GM19023 (cell line): ENCODE measurements at regions not wholly inside any gene's neighbourhood (a gene's known extent, or its start where the extent isn't known, plus 50 kb on each side); places are given as distances from the start of the nearest gene placed in this dataset.

Experiments used
- ATAC-seq: cut with Tn5 transposase; IDR thresholded peaks from one replicate; pipeline ENCODE4 v1.9.1; 2021; ENCODE audit warnings: mild to moderate bottlenecking, moderate library complexity; ENCODE audit not compliant: unreplicated experiment

DNA sequence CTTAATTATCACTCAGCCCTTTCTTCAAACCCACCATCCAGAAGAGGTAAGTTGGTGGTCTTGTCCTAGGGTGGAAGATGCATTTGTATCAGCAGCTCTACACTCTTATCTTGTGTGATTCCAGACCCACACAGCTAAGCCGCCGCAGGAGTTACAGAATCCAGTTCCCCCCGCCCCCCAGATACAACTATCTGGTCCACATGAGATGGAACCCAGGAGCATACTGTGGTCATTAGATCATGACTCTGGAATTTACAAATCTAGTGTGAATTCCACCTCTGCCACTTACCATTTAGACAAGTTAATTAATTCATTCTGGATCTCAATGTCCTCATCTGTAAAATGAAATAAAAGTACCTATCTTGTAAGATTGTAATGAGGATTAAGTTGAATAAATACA is 486.4 kb downstream of the BCL11A start:
- ATAC-seq: no peak

DNA sequence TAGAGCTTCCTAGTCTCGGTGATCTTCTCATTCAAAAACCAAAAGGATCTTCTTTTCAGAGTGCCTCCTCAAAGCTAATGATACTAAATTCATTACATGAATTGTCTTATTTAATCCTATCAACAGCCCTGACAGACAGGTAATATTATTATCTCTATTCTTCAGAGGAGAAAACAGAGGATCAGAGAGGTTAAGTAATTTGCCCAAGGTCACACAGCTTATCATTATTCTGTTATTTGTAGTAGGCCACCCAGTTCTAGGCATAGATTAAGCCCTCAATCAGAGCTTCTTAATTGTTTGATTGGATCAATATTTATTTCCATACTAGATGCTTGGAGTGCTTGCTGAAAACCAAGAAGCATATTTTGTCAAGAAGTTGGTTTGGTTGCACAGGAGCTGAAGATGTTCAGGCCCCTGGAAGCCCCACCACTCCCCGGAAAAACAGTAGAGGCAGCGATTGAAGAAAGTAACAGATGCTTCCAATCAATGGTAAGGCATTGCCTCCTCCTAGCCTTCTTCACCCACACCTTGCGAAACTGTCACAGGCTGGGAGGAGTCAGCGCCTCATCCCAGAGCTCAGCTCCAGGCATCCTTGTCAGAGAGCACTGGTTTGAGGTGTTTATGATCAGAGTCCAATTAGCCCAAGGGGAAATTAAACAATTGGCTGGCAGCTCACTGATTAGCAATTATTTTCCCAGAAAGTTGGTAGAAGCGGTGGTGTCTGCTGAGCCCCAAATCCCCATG is 487.2 kb downstream of the BCL11A start:
- ATAC-seq: no peak

DNA sequence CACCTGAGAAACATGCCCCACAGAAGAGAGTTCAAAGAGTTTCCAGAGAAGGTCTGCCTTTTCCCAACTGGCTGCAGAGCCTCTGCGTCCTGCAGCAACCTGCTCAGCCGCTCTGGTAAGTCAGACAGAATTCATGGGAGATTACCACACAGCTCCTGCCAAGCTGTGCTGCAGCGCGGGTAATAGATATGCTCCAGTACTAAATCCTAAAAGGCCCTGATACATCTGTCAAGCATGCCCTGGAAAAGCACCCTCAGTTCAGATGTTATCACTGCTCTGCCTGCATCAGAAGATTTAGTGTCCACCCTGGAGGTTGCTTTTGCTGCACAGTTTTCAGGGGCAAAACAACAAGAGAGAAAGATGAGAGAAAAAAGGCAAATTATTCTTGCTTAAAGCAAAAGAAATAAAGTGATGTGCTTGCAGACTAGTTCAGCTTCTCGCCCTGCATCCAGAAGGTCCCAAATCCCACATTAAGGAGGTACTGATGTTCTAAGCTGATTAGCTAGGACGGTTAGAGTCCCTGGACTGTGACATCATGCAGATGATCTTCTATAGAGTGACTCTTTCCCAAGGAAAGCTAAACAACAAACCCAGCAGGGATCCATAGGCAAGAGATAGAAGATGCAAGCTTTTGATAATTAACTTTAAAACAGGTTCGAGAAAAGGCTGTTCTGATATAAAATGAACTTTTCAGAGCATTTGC is 488.6 kb downstream of the BCL11A start:
- no peak for ATAC-seq

DNA sequence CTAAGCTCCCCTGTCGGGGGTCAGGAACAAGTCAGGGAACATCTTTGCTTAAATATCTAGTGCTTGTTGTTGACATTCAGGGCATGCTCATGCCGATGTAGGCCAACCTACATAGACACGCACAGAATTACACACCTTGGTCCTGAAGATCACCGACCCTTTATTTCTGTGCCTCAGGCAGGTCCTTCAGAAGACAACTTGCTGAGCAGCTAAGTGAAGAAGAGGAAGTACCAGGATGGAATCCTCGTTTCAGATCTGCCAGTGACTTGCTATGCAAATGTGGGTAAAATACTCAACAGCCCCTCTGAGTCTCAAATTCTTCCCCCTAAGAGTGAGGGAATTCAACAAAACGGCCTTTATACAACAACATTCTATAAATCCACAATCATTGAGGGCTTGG is 494.7 kb downstream of the BCL11A start:
- no peak for ATAC-seq

DNA sequence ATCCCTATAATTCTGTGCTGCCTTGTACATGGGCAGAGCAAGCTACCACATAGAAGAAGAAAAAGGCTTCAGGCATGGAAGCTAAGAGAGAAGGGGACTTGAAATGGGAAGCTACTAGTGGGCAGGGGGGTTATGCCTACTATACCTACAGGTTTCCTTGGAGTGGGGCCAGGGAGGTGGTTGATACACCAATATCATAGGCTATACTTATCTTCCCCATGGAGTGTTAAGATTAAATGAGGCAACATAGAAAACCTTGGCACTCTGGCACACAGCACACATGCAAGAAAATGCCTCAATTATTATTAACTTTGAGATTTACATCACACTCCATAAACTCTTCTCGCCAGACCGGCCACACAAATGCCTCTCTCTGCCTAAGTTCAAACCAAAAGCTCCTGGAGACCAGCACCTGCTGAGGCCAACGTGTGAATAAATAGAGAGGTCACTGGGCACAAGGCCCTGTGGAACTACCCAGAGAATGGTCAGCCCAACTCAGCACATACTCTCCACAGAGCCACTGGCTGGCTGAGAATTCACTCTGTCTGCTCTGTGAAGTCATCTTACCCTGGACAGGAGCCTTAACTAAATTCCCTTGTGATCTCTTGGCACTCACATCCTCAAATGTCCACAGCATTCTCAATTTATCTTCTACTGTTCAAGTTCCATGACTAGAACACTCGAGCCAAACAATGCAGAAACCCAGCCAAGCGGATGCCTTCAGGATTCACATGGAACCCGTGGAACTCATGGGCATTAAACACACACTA is 498.7 kb downstream of the BCL11A start:
- ATAC-seq: no peak

DNA sequence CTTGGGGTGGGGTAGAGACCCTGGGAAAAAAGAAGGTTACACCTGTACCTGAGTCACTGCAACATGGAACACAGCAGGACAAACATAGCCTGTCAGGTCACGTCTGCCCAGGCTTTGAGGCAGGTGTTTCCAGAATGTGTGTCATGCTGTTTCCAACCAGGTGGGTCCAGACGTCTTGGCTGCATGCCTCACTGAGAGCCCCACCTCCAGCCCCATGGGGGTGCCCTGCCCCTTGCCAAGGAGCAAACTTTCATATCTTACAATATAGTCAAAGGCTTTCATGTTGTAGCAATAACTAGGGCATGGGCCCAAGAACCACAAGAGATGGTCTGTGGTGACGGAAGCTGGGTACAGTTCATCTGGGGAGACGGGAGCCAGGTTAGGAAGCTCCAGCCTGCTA is 499.7 kb downstream of the BCL11A start:
- no peak for ATAC-seq

DNA sequence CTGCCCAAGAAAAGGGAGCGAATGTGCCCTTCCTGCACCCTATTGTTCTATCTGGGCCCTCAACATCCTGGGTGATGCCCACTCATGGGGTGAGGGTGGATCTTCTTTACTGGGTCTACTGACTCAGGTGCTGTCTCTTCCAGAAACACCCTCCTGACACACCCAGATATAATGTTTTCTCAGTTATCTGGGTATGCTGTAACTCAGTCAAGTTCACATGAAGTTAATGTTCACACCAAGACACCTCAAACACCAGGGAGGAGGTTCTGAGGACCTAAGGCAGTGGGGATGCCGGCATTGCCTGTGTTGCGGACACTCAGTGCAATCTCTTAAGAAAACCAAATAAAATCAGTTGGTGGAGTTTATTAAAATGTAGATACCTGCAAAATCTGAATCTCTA is 500.9 kb downstream of the BCL11A start:
- no peak for ATAC-seq

DNA sequence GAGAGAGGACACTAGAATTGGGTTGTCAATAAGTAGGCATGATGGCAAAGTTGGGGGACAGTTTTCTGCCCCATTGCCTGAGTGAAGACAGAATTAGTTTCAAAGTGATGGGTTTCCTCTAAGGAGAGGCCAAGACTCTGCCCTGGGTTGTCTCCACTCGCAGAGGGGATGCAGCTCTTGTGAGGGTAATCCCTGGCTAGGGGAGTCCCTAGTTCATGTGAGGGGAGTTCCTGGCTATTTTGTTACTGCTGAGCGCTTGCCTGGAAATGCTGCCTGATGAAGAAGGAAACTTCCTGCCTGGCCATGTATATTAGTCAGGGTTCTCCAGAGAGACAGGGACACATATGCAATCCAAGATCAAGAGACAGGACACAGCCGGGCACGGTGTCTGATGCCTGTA is 501.5 kb downstream of the BCL11A start:
- no peak for ATAC-seq

DNA sequence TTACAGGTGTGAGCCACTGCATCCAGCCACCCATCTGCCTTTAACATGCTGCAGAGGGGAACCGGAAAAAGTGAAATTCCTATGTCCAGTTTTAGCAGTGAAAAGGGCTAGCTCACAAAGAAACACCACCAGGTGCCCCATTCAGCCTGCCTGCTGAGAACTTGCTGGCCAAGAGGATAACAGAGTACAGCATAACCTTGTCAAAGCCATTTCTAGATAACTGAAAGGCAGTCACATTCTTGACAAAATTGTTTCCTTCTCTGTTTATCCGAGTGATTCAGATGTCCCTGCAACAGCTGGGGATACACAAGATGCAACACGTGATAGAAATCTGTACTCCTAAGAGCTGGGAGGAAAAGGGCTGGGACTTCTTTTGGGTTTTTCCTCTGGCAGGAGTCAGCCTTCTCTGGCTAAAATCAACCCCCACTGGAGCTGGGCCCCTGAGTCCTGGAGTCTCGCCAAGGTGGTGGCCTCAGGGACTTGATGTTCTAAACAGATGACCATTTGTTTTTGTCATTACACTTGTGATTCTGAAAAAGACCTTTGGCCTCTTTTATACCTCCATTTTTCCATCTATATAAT is 505.4 kb downstream of the BCL11A start:
- no peak for ATAC-seq

DNA sequence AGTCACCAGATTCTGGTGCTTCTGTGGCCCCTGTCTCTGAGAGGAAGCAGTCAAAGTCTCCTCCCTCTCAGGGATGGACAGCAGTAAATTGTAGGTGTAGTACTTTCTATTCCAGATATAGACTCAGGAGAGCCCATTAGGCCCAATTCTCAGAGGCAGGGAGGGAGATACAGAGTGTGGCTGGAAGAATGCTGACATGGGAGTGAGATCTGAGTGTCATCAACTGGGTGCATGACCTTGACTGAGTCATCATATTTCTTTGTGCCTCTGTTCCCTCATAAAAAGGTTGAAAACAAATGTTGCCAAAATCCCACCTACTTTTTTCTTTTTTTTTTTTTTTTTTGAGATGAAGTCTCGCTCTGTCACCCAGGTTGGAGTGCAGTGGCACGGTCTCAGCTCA is 506.1 kb downstream of the BCL11A start:
- ATAC-seq: no peak

DNA sequence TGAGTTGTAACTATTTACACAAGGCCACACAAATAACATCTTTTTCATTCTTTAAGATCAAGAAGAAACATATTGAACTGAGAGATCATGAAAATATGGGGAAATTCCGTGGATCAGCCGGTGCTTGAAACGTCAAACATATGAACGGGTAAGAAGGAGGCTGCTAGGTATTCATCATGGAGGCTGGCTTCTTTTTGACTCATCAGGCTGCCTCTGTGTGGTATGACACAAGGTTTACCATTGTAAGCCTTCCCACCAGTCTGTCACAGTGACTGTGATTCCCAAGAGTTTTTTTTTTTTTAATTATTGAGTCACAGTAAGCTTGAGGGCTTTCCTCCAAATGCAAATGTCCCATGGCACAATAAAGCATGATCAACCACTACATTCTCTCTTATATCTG is 506.9 kb downstream of the BCL11A start:
- no peak for ATAC-seq

DNA sequence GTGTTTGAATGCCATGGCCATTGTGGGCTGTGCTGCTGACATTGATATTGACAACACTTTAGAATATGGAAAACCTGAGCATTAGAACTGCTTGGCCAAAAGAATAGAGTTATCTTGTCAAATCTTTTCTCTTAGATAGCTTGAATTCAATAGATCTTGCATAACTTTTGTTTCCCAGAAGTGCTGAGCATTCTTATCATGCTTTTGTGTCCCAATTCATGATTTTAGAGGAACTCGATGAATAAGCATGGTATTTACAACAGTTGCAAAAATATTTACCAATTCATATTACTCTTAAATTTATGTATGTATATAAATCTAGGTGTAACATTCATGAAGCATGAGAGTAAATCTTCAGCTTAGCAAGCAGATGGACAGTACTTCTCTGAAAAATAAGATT is 508.0 kb downstream of the BCL11A start:
- no peak for ATAC-seq

DNA sequence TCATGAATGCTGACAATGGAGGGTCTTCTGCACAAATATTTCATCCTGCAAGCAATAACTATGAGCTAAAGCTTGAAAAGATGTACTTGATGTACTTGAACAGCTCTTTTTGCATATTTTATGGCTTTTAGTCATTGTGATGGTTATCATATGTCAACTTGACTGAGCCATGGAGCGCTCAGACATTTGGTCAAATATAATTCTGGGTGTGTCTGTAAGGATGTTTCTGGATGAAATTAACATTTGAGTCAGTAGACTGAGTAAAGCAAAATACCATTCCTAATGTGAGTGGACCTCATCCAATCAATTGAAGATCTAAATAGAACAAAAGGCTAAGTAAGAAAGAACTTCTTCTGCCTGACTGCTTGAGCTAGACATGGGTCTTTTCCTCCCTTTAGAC is 509.0 kb downstream of the BCL11A start:
- ATAC-seq: no peak

DNA sequence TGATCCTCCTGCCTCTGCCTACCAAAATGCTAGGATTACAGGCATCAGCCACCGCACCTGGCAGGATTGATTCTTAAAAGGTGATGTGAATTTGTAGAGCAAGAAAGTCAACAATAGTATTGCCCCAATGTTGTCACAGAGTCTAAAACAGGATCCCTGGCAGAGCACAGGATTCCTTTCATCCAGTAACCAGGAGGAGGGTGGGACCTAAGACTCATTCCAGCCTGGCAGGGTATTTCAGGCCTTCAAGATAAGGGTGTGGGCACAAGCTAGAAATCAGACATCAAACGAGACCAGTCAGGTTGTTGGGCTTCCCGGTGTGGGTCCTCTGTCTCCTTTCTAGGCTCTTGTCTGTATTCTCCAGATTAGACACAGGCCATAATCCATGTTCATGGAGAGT is 511.4 kb downstream of the BCL11A start:
- no peak for ATAC-seq

DNA sequence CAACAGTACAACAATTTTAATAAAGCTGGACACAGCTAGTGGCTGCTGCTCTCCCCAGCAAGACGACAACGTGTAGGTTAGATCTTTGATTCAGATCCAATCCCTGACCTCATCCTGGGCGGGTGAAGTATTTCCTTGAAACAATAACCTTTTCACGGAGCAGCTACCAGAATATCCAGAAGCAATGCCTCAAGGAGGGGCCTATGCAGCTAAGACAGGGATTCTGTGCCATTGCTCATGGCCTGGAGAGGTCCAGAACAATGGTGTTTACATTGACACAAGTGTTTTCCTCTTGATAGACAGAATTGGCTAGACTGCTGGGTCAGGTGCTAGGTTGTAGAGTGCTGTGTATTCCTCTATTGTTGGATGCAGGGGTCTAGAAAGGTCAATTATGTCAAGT is 520.1 kb downstream of the BCL11A start:
- no peak for ATAC-seq

DNA sequence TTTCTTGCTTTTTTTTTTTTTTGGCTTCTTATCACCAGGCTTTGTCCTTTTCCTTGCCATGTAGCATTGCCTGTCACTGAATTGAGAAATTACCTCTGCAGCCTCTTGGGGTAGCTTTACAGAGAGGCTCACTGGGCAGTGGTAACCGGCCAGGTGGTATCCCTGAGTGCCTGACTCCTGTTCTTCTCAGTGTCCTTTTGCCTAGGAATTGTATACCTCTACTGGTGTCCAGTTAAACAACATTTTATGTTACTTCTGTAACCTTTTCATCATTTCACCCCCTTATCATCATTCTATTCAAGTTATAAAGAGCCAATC is 523.9 kb downstream of the BCL11A start:
- ATAC-seq: no peak

DNA sequence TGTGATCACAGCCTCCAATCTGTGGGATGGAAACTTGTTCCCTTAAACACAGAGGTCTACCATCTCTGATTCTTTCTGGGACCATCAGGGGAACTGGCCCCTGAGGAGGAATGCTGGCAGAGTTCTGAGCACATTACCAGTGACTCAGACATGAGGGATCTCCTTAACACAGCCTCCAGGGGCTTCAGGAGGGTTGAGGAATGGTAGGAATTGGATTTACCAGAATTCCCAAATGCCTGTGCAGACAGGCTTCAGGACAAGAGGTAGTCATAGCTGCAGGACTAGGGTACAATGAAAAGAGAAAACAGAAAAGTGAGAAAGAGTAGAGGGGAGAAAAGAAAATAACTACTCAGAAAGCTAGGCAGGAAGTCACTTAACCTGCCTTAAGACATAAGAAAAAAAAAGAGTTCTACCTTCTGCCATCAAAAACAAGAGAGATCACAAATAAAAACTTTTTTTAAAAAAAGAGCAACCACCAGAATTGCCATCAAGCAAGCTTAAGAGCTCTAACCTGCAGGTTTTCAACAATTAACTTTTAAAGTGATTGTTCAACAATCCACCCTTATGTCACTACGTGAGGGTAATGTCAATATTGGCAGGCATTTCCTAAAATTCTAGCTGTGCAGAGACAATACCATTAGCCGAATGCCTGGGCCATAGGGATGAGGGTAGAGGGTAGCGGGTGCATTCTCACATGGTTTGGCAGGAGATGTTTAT is 524.4 kb downstream of the BCL11A start:
- ATAC-seq: no peak

DNA sequence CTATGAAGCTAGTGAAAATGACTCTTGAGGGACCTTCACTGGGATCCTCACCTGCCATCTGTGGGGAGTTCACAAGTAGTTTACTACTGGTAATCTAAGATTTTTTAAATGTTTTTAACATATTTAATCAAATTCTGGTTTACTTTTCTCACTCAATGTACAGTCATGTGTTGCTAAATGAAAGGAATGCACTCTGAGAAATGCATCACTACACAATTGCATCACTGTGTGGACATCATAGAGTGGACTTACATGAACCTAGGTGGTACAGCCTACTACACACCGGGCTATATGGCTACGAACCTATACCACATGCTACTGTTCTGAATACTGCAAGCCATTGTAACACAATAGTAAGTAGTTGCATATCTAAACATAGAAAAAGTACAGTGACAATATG is 528.0 kb downstream of the BCL11A start:
- no peak for ATAC-seq

DNA sequence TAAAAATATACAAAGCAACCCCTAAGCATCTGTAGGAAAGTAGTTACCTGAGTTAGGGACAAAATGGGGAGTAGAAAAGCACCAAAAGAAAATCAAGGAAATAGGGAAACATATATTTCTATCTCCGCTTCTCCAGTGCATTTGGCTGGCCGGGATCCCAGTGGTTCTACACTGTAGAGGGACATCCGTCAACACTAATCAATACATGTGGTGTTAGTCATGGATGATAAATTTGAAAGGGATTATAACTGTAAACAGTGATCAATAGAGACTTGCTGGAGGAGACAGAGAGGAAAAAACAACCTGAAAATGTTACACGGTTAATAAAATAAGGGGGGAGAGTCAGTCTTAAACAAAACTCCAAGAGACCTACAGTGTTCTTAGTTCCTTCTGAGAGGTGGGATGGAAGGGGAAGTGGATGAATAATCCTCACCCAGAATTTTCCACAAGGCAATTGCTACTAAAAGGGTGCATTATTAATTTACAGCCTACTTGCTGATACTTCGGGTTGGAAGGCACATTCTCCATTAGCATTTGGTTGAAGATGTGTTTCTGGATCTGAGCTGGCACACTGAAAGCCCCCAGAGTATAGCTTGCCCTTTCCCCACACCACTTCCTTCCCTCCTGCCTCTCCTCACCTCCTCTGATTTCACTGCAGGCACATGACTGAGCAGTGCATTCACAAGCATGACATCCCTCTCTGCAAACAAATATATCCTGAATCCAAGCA is 530.0 kb downstream of the BCL11A start:
- no peak for ATAC-seq

DNA sequence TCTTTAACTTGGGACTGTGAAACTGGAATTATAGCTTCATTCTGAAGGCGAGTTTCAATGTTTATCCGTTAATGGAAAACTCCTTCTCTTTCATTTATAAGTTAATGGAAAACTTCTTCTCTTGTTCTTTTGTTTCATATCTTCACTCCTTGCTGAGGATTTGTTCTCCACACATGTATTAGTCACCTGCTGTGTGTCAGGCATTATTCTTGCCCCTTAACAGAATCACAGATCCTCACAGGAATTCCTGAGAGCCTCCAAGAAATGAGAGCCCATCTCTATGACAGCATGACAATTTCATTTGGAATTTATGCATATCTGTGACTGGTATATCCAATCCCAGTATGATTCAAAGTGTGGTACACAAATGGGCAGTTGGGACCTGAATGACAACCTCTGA is 545.8 kb downstream of the BCL11A start:
- no peak for ATAC-seq

DNA sequence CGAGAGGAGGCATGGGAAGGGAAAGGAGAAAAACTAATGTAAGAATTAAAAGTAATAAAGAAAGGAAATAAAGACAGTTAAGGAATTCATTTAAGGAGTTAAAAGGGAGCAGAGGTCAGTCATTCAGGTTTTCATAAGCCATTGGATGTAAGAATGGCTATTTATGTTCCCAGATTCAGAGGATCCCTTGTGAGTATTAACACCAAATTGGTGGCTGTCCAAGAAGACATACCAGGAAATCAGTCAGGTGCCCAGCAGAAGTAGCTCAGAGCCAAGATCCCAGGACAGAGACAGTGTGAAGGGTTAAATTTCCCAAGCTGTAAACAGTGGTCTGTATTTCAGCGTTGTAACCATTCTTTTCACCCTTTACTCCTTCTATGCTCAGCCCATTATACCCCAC is 550.4 kb downstream of the BCL11A start:
- no peak for ATAC-seq
